GM12875 (cell line): ENCODE measurements at regions not wholly inside any gene's neighbourhood (a gene's known extent, or its start where the extent isn't known, plus 50 kb on each side); places are given as distances from the start of the nearest gene placed in this dataset.

Experiments used
- H3K4me3 ChIP-seq: one replicate; pipeline ENCODE4 v1.5.1; 2011; ENCODE audit warnings: low read depth, low read length, control low read depth
- TF ChIP-seq, protein P1 (sequence below): IDR thresholded peaks from 2 replicates; pipeline ENCODE4 v1.5.1; 2011; ENCODE audit warnings: low read depth, mild to moderate bottlenecking, control low read depth, inconsistent platforms, low read length, moderate library complexity, borderline replicate concordance; ENCODE audit not compliant: insufficient read depth

DNA sequence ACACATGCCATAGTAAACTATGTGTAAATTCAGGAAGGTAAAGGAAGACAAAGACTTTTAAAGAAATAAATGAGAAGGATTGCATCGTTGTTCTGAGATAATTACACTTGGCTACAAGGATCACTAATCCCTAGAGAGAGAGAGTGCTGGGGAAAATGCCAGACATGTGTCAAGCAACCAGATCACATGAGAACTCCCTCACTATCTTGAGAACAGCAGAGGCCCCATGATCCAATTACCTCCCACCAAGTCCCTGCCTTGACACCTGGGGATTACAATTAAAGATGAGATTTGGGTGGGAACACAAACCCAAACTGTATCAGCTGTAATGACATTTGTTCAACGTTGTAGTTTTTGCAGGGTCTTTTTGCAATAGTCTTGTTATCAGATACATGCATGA is 1600.9 kb upstream of the MIR17HG start:
- TF ChIP-seq, protein P1, sequence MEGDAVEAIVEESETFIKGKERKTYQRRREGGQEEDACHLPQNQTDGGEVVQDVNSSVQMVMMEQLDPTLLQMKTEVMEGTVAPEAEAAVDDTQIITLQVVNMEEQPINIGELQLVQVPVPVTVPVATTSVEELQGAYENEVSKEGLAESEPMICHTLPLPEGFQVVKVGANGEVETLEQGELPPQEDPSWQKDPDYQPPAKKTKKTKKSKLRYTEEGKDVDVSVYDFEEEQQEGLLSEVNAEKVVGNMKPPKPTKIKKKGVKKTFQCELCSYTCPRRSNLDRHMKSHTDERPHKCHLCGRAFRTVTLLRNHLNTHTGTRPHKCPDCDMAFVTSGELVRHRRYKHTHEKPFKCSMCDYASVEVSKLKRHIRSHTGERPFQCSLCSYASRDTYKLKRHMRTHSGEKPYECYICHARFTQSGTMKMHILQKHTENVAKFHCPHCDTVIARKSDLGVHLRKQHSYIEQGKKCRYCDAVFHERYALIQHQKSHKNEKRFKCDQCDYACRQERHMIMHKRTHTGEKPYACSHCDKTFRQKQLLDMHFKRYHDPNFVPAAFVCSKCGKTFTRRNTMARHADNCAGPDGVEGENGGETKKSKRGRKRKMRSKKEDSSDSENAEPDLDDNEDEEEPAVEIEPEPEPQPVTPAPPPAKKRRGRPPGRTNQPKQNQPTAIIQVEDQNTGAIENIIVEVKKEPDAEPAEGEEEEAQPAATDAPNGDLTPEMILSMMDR = no peak

DNA sequence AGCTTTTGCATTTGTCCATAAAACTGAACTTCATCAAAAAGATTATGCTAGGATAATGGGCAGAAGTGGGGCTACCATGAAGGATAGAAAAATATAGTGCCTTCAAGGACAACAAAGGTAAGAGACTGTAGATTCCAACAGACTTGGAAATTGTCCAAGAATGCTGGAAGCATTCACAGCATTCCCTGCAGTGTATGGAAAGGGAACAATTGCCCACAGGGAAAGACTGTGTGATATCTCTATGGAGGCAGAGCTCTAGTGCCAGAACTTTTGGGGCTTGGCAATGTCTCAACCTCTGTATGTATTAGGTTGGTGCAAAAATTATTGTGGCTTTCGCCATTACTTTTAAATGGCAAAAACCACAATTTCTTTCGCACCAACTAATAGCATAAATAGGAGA is 1598.8 kb upstream of the MIR17HG start:
- H3K4me3 ChIP-seq = no peak overlapping the region
- TF ChIP-seq, protein P1 = no peak

More for the DNA sequence above, 1600.9 kb upstream of the MIR17HG start:
- H3K4me3 ChIP-seq = no peak overlapping the region

DNA sequence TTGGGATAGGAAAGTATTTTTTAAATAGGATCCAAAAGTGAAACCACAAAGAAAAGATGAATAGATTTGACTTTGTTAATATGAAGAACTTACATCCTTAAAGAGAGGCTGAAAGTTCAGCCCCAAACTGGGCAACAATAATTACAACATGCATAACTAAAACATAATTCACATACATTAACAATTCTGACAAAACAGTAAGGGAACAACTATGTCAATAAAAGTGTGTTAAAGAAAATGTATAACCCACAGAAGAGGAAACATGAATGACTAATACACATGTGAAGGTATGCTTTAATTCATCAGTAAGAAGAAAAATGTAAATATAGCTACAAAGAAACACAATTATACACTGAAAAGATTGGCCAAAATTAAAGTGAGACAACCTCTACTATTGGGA is 1597.6 kb upstream of the MIR17HG start:
- TF ChIP-seq, protein P1 = no peak
- no peak overlapping the region for H3K4me3 ChIP-seq

DNA sequence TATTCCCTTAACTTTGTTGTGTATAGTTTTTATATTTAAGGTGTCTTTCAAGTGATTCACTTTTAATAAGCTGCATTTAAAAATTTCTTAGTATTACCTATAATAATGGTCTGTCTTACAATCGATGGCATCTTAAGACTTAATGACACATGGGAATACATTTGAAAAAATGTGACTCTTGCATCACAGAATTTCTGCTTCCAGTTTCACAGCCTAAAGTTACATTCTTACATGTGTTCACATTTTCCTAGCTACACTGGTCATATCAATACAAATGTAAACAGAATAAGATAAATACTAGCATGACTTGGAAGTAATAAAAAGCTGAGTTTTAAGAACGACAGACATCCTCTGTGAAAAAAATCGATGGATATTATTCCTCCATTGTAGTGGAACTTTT is 1597.1 kb upstream of the MIR17HG start:
- H3K4me3 ChIP-seq = no peak overlapping the region
- TF ChIP-seq, protein P1 = no peak

DNA sequence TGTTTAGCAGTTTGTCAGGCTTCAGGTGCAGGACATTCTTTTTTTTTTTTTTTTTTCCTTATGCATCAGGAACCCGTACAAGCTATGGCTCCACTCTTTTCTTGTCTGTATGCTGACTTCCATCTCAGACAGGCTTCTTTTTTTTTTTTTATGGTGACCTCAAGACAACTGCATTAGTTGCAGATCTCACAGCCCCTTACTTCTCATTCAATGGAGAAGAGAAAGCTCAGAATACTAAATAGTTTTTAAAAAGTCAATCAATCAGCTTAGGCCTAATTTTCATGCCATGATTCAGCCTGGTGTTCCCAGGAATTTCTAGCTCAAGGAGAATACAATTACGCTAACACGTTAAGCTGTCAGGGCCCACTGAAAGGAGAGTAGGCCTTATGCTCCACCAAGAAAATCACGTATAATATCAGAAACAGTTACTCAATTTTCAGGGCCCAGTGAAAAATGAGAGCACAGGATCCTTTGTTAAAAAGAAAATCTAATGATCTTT is 1596.0 kb upstream of the MIR17HG start:
- no peak overlapping the region for H3K4me3 ChIP-seq
- TF ChIP-seq, protein P1 = no peak

DNA sequence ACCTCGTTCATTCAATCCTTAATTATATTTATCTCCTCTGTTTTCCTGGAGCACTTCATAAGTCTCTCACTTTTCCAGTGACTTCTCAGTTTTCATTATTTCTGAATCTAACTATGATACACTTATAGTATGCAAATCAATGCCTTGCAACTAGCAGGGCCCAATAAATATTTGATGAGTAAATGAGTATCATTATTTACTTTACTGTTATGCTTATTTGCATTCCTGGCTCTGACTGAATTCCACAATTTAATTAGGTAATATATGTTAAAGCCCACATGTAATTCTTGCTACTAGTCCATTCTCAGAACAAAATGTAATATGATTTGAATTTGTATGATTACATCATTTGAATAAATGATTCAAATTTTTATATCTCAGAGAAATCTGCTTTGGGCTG is 1595.1 kb upstream of the MIR17HG start:
- no peak overlapping the region for H3K4me3 ChIP-seq
- TF ChIP-seq, protein P1 = no peak

DNA sequence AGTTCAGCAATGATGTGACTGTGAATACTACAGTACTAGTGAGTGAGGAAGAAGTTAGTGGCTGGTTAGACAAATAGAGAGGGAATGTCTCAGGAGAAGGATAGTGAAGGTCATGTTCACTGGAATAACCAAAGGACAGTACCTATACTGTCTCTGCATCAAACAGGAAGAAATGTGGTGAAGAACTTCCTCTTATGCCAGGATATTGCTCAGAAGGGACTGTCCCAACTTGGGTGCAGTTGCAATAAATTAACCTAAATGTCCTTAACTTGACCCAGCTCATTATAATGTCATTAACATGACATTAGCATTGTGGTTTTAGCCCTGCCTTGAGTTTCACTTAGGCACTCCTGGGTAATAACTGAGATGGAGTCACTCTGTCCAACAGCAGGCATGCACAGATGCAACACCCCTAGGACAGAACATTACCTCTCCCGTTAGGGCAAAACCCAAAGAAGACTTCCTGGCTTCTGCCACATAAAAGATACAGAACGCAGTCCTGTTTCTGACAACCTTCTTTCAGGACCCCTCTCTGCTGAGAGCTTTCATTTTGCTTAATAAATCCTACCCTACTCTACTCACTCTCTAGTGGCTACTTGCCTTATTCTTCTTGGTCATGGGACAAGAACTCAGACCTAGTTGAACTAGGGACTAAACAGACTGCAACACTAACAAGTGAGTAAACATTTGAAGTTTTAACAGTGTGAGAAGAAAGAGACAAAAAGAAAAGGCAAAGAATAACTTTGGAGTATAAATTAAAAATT is 1591.6 kb upstream of the MIR17HG start:
- no peak overlapping the region for H3K4me3 ChIP-seq
- TF ChIP-seq, protein P1 = no peak
